Neural progenitor cell (in vitro differentiated cells): ENCODE measurements at regions not wholly inside any gene's neighbourhood (a gene's known extent, or its start where the extent isn't known, plus 50 kb on each side); places are given as distances from the start of the nearest gene placed in this dataset.

Experiments
- DNase-seq: peaks from one replicate; pipeline ENCODE4 v3.0.0-alpha.2; 2016; ENCODE audit warnings: low spot score
- H2AFZ ChIP-seq: fragments of 200-600 bp; sonication (generic); replicated peaks from 2 replicates; pipeline ENCODE4 v1.6.1; 2016; ENCODE audit warnings: antibody characterized with exemption
- H3F3A ChIP-seq: fragments of 200-600 bp; sonication (generic); 2 replicates; pipeline ENCODE4 v1.6.1; 2016; ENCODE audit warnings: antibody characterized with exemption, low read depth
- H3K27ac ChIP-seq: fragments of 200-600 bp; sonication (generic); 2 replicates; pipeline ENCODE4 v1.5.1; 2016; ENCODE audit warnings: mild to moderate bottlenecking
- H3K27me3 ChIP-seq: fragments of 200-600 bp; sonication (generic); 2 replicates; pipeline ENCODE4 v1.6.1; 2016; ENCODE audit warnings: mild to moderate bottlenecking, moderate library complexity
- H3K36me3 ChIP-seq: fragments of 200-600 bp; sonication (generic); 2 replicates; pipeline ENCODE4 v1.5.1; 2016
- H3K4me1 ChIP-seq: fragments of 200-600 bp; sonication (generic); 2 replicates; pipeline ENCODE4 v1.6.1; 2016; ENCODE audit warnings: mixed run types
- H3K4me2 ChIP-seq: fragments of 200-600 bp; sonication (generic); 2 replicates; pipeline ENCODE4 v1.6.1; 2016
- H3K4me3 ChIP-seq: fragments of 200-600 bp; sonication (generic); 2 replicates; pipeline ENCODE4 v1.5.1; 2016
- H3K79me2 ChIP-seq: fragments of 200-600 bp; sonication (generic); 2 replicates; pipeline ENCODE4 v1.6.1; 2016; ENCODE audit warnings: low read depth
- H3K9ac ChIP-seq: fragments of 200-600 bp; sonication (generic); 2 replicates; pipeline ENCODE4 v1.6.1; 2016
- H3K9me3 ChIP-seq: fragments of 200-600 bp; sonication (generic); 2 replicates; pipeline ENCODE4 v1.5.1; 2016; ENCODE audit warnings: low read depth
- H4K20me1 ChIP-seq: fragments of 200-600 bp; sonication (generic); 2 replicates; pipeline ENCODE4 v1.6.1; 2016; ENCODE audit warnings: low read depth
- H3K27ac Mint-ChIP-seq: 3 replicates; pipeline ENCODE4 v1.8.0; 2021; ENCODE audit warnings: mixed read lengths
- H3K27me3 Mint-ChIP-seq: 2 replicates; pipeline ENCODE4 v1.8.0; 2022; ENCODE audit warnings: low read depth, mild to moderate bottlenecking, inconsistent platforms, moderate library complexity, mixed read lengths; ENCODE audit not compliant: insufficient read depth
- H3K36me3 Mint-ChIP-seq: 3 replicates; pipeline ENCODE4 v1.8.0; 2021; ENCODE audit warnings: mixed read lengths
- H3K4me1 Mint-ChIP-seq: 3 replicates; pipeline ENCODE4 v1.8.0; 2021; ENCODE audit warnings: mixed read lengths
- H3K4me3 Mint-ChIP-seq: 3 replicates; pipeline ENCODE4 v1.8.0; 2021; ENCODE audit warnings: mild to moderate bottlenecking, moderate library complexity, mixed read lengths
- H3K9me3 Mint-ChIP-seq: 3 replicates; pipeline ENCODE4 v1.8.0; 2020; ENCODE audit warnings: mixed read lengths
- CTCF ChIP-seq: fragments of 200-600 bp; sonication (generic); IDR thresholded peaks from 2 replicates; pipeline ENCODE4 v1.5.1; 2017; ENCODE audit warnings: antibody characterized with exemption, mild to moderate bottlenecking
- EZH2 ChIP-seq: fragments of 200-600 bp; sonication (generic); IDR thresholded peaks from 2 replicates; pipeline ENCODE4 v1.6.1; 2017; ENCODE audit warnings: antibody characterized with exemption, mild to moderate bottlenecking, moderate library complexity
- EZH2phosphoT487 ChIP-seq: fragments of 200-600 bp; sonication (generic); IDR thresholded peaks from 2 replicates; pipeline ENCODE4 v1.6.1; 2017; ENCODE audit warnings: antibody characterized with exemption

- Histone ChIP-seq H3K9ac (no peak overlapping the region), H3K4me3 (no peak overlapping the region), H3K27ac (no peak overlapping the region), H3K27me3 (no peaks in the 10 kb centered on the region), H4K20me1 (no peaks in the 10 kb centered on the region), H3K4me1 (no peaks in the 10 kb centered on the region), H3F3A (no peaks in the 10 kb centered on the region), H3K9me3 (no peaks in the 10 kb centered on the region), H2AFZ (no peak overlapping the region), H3K36me3 (no peaks in the 10 kb centered on the region), H3K79me2 (no peaks in the 10 kb centered on the region), H3K4me2 (no peak overlapping the region)
- Mint-ChIP-seq H3K9me3 (peaks cover 2% of the 10 kb centered on the region), H3K4me1 (no peaks in the 10 kb centered on the region), H3K27ac (no peak overlapping the region), H3K36me3 (no peaks in the 10 kb centered on the region), H3K4me3 (no peak overlapping the region), H3K27me3 (peaks cover 4% of the 10 kb centered on the region)
- DNase-seq = no peak
- TF ChIP-seq CTCF = no peak
- TF ChIP-seq EZH2 = no peak
- no peak for TF ChIP-seq EZH2phosphoT487
Observed at GRCh38 chr21:35314857-35315582, 265.9 kb upstream of the RUNX1 start.

- Mint-ChIP-seq H3K4me3 (no peak overlapping the region), H3K4me1 (no peaks in the 10 kb centered on the region), H3K27me3 (no peaks in the 10 kb centered on the region), H3K36me3 (no peaks in the 10 kb centered on the region), H3K9me3 (peaks cover 2% of the 10 kb centered on the region), H3K27ac (no peak overlapping the region)
- Histone ChIP-seq H3K9me3 (no peaks in the 10 kb centered on the region), H3K79me2 (no peaks in the 10 kb centered on the region), H3K4me1 (no peaks in the 10 kb centered on the region), H4K20me1 (no peaks in the 10 kb centered on the region), H3K27ac (no peak overlapping the region), H3K9ac (no peak overlapping the region), H3F3A (no peaks in the 10 kb centered on the region), H2AFZ (no peak overlapping the region), H3K27me3 (no peaks in the 10 kb centered on the region), H3K36me3 (no peaks in the 10 kb centered on the region), H3K4me3 (no peak overlapping the region), H3K4me2 (no peak overlapping the region)
- no peak for DNase-seq
- TF ChIP-seq EZH2 (no peak), EZH2phosphoT487 (no peak), CTCF (no peak)
Observed at GRCh38 chr21:35311985-35312384, 262.9 kb upstream of the RUNX1 start.

GRCh38 chr21:35309316-35309715 is 260.2 kb upstream of the RUNX1 start:
- Histone ChIP-seq H2AFZ (no peak overlapping the region), H3K4me3 (no peak overlapping the region), H3K4me1 (no peaks in the 10 kb centered on the region), H3K36me3 (no peaks in the 10 kb centered on the region), H3K27ac (no peak overlapping the region), H3K79me2 (no peaks in the 10 kb centered on the region), H3K9me3 (no peaks in the 10 kb centered on the region), H3K4me2 (no peak overlapping the region), H3F3A (no peaks in the 10 kb centered on the region), H3K27me3 (no peaks in the 10 kb centered on the region), H4K20me1 (no peaks in the 10 kb centered on the region), H3K9ac (no peak overlapping the region)
- no peaks in the 10 kb centered on the region for H3K9me3 Mint-ChIP-seq
- H3K4me1 Mint-ChIP-seq = no peaks in the 10 kb centered on the region
- H3K4me3 Mint-ChIP-seq = no peak overlapping the region
- no peaks in the 10 kb centered on the region for H3K27me3 Mint-ChIP-seq
- DNase-seq = no peak
- H3K36me3 Mint-ChIP-seq = no peaks in the 10 kb centered on the region
- TF ChIP-seq EZH2 (no peak), CTCF (no peak), EZH2phosphoT487 (no peak)
- no peak overlapping the region for H3K27ac Mint-ChIP-seq
